AG09319 (cell line): ENCODE measurements at regions not wholly inside any gene's neighbourhood (a gene's known extent, or its start where the extent isn't known, plus 50 kb on each side); places are given as distances from the start of the nearest gene placed in this dataset.
"Not testable (repeated sequence)": the region's sequence is repeated elsewhere in the genome, so short reads cannot be mapped to it uniquely, and the experiment has no call there.

ENCODE experiments used
- DNase-seq: peaks from one replicate; pipeline ENCODE4 v3.0.0-alpha.2; 2010; ENCODE audit warnings: low read depth; ENCODE audit errors: extremely low read depth
- CTCF ChIP-seq: IDR thresholded peaks from 2 replicates; pipeline ENCODE4 v1.5.1; 2011; ENCODE audit warnings: low read depth, mild to moderate bottlenecking, inconsistent platforms, low read length, moderate library complexity

GRCh38 chr12:127044836-127045235 is 1222.1 kb upstream of the TMEM132C start:
- DNase-seq: no peak
- no peak for TF ChIP-seq CTCF

- TF ChIP-seq CTCF: no peak
- DNase-seq: no peak
These were observed 1220.5 kb upstream of the TMEM132C start for GRCh38 chr12:127046467-127046866.

- DNase-seq: no peak
- TF ChIP-seq CTCF: no peak
These were observed 1218.9 kb upstream of the TMEM132C start for GRCh38 chr12:127048057-127048456.

GRCh38 chr12:127048525-127048924 is 1218.4 kb upstream of the TMEM132C start:
- DNase-seq: not testable (repeated sequence)

GRCh38 chr12:127051139-127051538 is 1215.8 kb upstream of the TMEM132C start:
- no peak for TF ChIP-seq CTCF
- no peak for DNase-seq

GRCh38 chr12:127052511-127053232 is 1214.3 kb upstream of the TMEM132C start:
- DNase-seq: no peak
- no peak for TF ChIP-seq CTCF

GRCh38 chr12:127054531-127054930 is 1212.4 kb upstream of the TMEM132C start:
- TF ChIP-seq CTCF: no peak
- no peak for DNase-seq

- no peak for TF ChIP-seq CTCF
- DNase-seq: no peak
These were observed 1206.6 kb upstream of the TMEM132C start for GRCh38 chr12:127060310-127060847.
